A673 (cell line): ENCODE measurements at regions not wholly inside any gene's neighbourhood (a gene's known extent, or its start where the extent isn't known, plus 50 kb on each side); places are given as distances from the start of the nearest gene placed in this dataset.

Source experiments
- BruUV-seq: library from RNA; stranded (reverse); fragments of 400-500 nt; replicated peaks from 2 replicates; lab custom pipeline; 2021; lab: Mats Ljungman, UMichigan
- CTCF ChIA-PET: fragments of 300-600 bp; sonication (Branson Sonifier 250); formaldehyde crosslinking; loops from one replicate; lab custom pipeline; 2022; ENCODE audit warnings: antibody characterized with exemption; lab: Charles Lee
- POLR2A ChIA-PET: fragments of 300-600 bp; sonication (Branson Sonifier 250); formaldehyde crosslinking; loops from one replicate; lab custom pipeline; 2022; ENCODE audit warnings: antibody characterized with exemption; ENCODE audit not compliant: low non-redundant PET; lab: Charles Lee
- DNase-seq: peaks from one replicate; pipeline ENCODE4 v3.0.0-alpha.2; 2015; ENCODE audit warnings: low spot score
- H3K27ac ChIP-seq: fragments of 200-600 bp; sonication (generic); 2 replicates; pipeline ENCODE4 v1.5.1; 2016; ENCODE audit warnings: mixed run types, low read depth, mild to moderate bottlenecking, mixed read lengths, antibody characterized with exemption, low read length; ENCODE audit not compliant: poor library complexity, severe bottlenecking
- H3K27me3 ChIP-seq: fragments of 200-600 bp; sonication (generic); replicated peaks from 2 replicates; pipeline ENCODE4 v1.6.1; 2017; ENCODE audit warnings: mixed run types, low read depth, mild to moderate bottlenecking, mixed read lengths, antibody characterized with exemption, low read length; ENCODE audit not compliant: insufficient read depth, poor library complexity
- H3K36me3 ChIP-seq: fragments of 200-600 bp; sonication (generic); 2 replicates; pipeline ENCODE4 v1.6.1; 2016; ENCODE audit warnings: mixed run types, mild to moderate bottlenecking, mixed read lengths, antibody characterized with exemption, low read length; ENCODE audit not compliant: insufficient read depth, poor library complexity, severe bottlenecking
- H3K4me1 ChIP-seq: fragments of 200-600 bp; sonication (generic); 2 replicates; pipeline ENCODE4 v1.6.1; 2017; ENCODE audit warnings: mixed run types, mild to moderate bottlenecking, mixed read lengths, antibody characterized with exemption, low read length; ENCODE audit not compliant: insufficient read depth, poor library complexity, severe bottlenecking
- H3K4me3 ChIP-seq: fragments of 200-600 bp; sonication (generic); 2 replicates; pipeline ENCODE4 v1.5.1; 2016; ENCODE audit warnings: low read depth, mixed run types, mild to moderate bottlenecking, mixed read lengths, low read length; ENCODE audit not compliant: poor library complexity, severe bottlenecking
- H3K9me3 ChIP-seq: fragments of 200-600 bp; sonication (generic); 2 replicates; pipeline ENCODE4 v1.6.1; 2016; ENCODE audit warnings: mixed run types, low read depth, mild to moderate bottlenecking, mixed read lengths, antibody characterized with exemption, low read length; ENCODE audit not compliant: poor library complexity, severe bottlenecking
- CTCF ChIP-seq: fragments of 300-800, 200-600 bp; sonication (generic); conservative IDR thresholded peaks from 2 replicates; pipeline ENCODE4 v1.5.1; 2017; ENCODE audit warnings: low read depth, mild to moderate bottlenecking, antibody characterized with exemption, low read length, moderate library complexity, mixed read lengths
- EZH2 ChIP-seq: fragments of 200-600 bp; sonication (generic); IDR thresholded peaks from 2 replicates; pipeline ENCODE4 v1.6.1; 2017; ENCODE audit warnings: borderline replicate concordance, low read depth, mild to moderate bottlenecking, mixed read lengths, antibody characterized with exemption, low read length; ENCODE audit not compliant: poor library complexity, severe bottlenecking
- intact Hi-C: fragments of 100-400 bp; cut with micrococcal nuclease; formaldehyde crosslinking; loops from one replicate; pipeline ENCODE4 v1.10.0; 2022; ENCODE audit not compliant: unreplicated experiment

- Histone ChIP-seq H3K9me3 (no peaks in the 10 kb centered on the region), H3K27ac (no peak overlapping the region), H3K36me3 (no peaks in the 10 kb centered on the region), H3K4me1 (no peaks in the 10 kb centered on the region), H3K27me3 (no peaks in the 10 kb centered on the region), H3K4me3 (no peak overlapping the region)
- DNase-seq = no peak
- ChIA-PET CTCF (no interaction called here), POLR2A (no interaction called here)
- BruUV-seq = no TSS peak
- TF ChIP-seq CTCF (no peak), EZH2 (no peak)
- intact Hi-C loops = no loop called here
Observed at GRCh38 chr10:8591640-8592039, 537.2 kb downstream of the GATA3 start.

GRCh38 chr10:8594176-8594575, 539.7 kb downstream of the GATA3 start:
- ChIA-PET CTCF (no interaction called here), POLR2A (no interaction called here)
- TF ChIP-seq CTCF (no peak), EZH2 (no peak)
- no peak for DNase-seq
- no TSS peak for BruUV-seq
- H3K4me3 ChIP-seq = no peak overlapping the region
- H3K27me3 ChIP-seq = no peaks in the 10 kb centered on the region
- H3K9me3 ChIP-seq = no peaks in the 10 kb centered on the region
- no peaks in the 10 kb centered on the region for H3K4me1 ChIP-seq
- intact Hi-C loops = no loop called here
- no peak overlapping the region for H3K27ac ChIP-seq
- H3K36me3 ChIP-seq = no peaks in the 10 kb centered on the region

- Histone ChIP-seq H3K36me3 (no peaks in the 10 kb centered on the region), H3K4me1 (no peaks in the 10 kb centered on the region), H3K27ac (no peak overlapping the region), H3K4me3 (no peak overlapping the region), H3K9me3 (no peaks in the 10 kb centered on the region), H3K27me3 (no peaks in the 10 kb centered on the region)
- ChIA-PET POLR2A (no interaction called here), CTCF (no interaction called here)
- no peak for DNase-seq
- TF ChIP-seq EZH2 (no peak), CTCF (no peak)
- BruUV-seq = no TSS peak
- intact Hi-C loops = no loop called here
Observed at GRCh38 chr10:8594711-8595110, 540.2 kb downstream of the GATA3 start.
